HG02970 (cell line): ENCODE measurements at regions not wholly inside any gene's neighbourhood (a gene's known extent, or its start where the extent isn't known, plus 50 kb on each side); places are given as distances from the start of the nearest gene placed in this dataset.

Source experiments
- ATAC-seq: cut with Tn5 transposase; IDR thresholded peaks from one replicate; pipeline ENCODE4 v1.9.1; 2021; ENCODE audit warnings: mild to moderate bottlenecking, moderate library complexity, moderate number of reproducible peaks; ENCODE audit not compliant: unreplicated experiment, low FRiP score

- no peak for ATAC-seq
Measured at GRCh38 chr2:57539761-57540160, 506.8 kb upstream of the VRK2 start.

- no peak for ATAC-seq
Measured at GRCh38 chr2:57542081-57542480, 504.5 kb upstream of the VRK2 start.

GRCh38 chr2:57543211-57543610, 503.4 kb upstream of the VRK2 start:
- no peak for ATAC-seq

- no peak for ATAC-seq
Measured at GRCh38 chr2:57544624-57545023, 502.0 kb upstream of the VRK2 start.

- no peak for ATAC-seq
Measured at GRCh38 chr2:57546478-57546877, 500.1 kb upstream of the VRK2 start.

GRCh38 chr2:57549642-57550102, 496.9 kb upstream of the VRK2 start:
- ATAC-seq = no peak

- ATAC-seq = no peak
Measured at GRCh38 chr2:57550912-57551311, 495.7 kb upstream of the VRK2 start.

GRCh38 chr2:57552885-57553284, 493.7 kb upstream of the VRK2 start:
- no peak for ATAC-seq

- ATAC-seq = no peak
Measured at GRCh38 chr2:57554348-57554747, 492.3 kb upstream of the VRK2 start.

GRCh38 chr2:57558312-57558711, 488.3 kb upstream of the VRK2 start:
- ATAC-seq = no peak

- ATAC-seq = no peak
Measured at GRCh38 chr2:57562495-57562894, 484.1 kb upstream of the VRK2 start.

GRCh38 chr2:57563015-57563414, 483.6 kb upstream of the VRK2 start:
- no peak for ATAC-seq

- ATAC-seq = no peak
Measured at GRCh38 chr2:57567245-57567644, 479.4 kb upstream of the VRK2 start.

GRCh38 chr2:57569396-57569795, 477.2 kb upstream of the VRK2 start:
- ATAC-seq = no peak

GRCh38 chr2:57570961-57571360, 475.6 kb upstream of the VRK2 start:
- ATAC-seq = no peak

- ATAC-seq = no peak
Measured at GRCh38 chr2:57575700-57576268, 470.8 kb upstream of the VRK2 start.

- ATAC-seq = no peak
Measured at GRCh38 chr2:57576983-57577382, 469.6 kb upstream of the VRK2 start.

GRCh38 chr2:57597940-57598339, 448.7 kb upstream of the VRK2 start:
- no peak for ATAC-seq

- ATAC-seq = no peak
Measured at GRCh38 chr2:57598551-57598950, 448.1 kb upstream of the VRK2 start.

- no peak for ATAC-seq
Measured at GRCh38 chr2:57602733-57603132, 443.9 kb upstream of the VRK2 start.

GRCh38 chr2:57614988-57615387, 431.6 kb upstream of the VRK2 start:
- no peak for ATAC-seq

GRCh38 chr2:57615855-57616556, 430.6 kb upstream of the VRK2 start:
- no peak for ATAC-seq
